Activated CD4-positive, alpha-beta T cell treated with anti-CD3 and anti-CD28 coated beads, Interleukin-2, Interleukin-4, amounts not matched to agents 100 ng/mL and 50 ng/mL, durations not matched to agents 16 hours and 8 hours (primary cell): ENCODE measurements at regions not wholly inside any gene's neighbourhood (a gene's known extent, or its start where the extent isn't known, plus 50 kb on each side); places are given as distances from the start of the nearest gene placed in this dataset.

Experiments used
- DNase-seq: peaks from one replicate; pipeline ENCODE4 v3.0.0-alpha.2; 2020; ENCODE audit warnings: low spot score

DNA sequence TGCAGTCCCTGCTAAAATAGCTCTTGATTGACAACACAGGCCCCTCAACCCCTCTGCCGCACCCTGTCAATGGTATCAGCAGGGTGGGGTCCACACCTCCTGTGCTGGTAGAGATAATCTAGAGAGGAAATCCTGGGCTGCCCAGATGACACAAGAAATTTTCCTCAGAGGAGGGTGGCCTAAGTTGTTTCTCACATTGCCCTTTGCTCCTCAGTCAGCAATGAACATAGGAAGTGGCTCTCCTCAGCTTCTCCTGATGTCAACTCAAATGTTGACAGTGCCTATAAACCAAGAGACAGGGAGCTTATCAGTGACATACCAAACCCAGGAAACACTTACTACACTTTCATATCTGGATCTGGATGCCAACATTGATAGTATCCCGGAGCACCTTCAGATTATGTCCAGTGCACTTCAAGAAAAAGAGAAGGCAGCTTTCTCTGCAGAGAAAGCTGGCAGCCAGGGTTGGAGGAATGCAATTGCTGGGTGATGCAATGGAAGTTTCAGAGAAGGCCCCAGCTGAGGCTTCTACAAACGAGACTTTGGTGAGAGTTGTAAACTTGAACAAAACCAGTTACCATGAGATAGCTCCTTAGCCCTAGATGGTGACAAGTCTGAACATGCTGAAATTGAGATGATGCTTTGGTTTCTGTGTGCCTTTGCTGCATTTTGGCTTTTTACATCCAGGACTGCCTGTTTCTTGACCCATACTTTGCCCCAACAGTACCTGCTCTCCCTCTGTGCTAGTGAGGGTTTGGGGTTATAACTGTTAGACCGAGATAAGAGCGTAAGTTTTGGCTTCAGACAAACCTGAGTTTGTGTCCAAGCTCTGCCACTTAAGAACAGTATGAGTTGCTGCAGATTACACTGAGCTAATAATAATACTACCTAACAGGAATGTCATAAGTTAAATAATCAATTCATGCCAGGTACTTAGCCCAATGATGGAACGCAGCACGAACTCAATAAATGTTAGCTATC is 183.5 kb downstream of the NUAK1 start:
- no peak for DNase-seq

DNA sequence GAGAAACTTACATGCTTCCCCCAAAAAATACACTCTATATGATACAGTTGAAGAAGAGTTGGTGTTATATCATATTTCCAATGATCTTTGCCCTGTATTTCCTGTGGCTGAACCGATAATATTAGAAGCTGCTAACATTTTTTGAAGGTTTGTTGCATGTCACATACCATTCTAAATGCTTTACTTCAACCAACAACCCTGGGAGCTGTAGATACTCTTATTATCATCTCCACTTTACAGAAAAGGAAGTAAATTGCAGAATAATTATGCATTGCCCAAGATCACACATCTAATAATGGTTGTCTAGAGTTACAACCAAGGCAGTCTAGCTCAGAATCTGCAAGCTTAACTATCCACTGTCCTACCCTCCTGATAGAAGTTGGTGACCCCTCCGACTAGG is 182.8 kb downstream of the NUAK1 start:
- no peak for DNase-seq

DNA sequence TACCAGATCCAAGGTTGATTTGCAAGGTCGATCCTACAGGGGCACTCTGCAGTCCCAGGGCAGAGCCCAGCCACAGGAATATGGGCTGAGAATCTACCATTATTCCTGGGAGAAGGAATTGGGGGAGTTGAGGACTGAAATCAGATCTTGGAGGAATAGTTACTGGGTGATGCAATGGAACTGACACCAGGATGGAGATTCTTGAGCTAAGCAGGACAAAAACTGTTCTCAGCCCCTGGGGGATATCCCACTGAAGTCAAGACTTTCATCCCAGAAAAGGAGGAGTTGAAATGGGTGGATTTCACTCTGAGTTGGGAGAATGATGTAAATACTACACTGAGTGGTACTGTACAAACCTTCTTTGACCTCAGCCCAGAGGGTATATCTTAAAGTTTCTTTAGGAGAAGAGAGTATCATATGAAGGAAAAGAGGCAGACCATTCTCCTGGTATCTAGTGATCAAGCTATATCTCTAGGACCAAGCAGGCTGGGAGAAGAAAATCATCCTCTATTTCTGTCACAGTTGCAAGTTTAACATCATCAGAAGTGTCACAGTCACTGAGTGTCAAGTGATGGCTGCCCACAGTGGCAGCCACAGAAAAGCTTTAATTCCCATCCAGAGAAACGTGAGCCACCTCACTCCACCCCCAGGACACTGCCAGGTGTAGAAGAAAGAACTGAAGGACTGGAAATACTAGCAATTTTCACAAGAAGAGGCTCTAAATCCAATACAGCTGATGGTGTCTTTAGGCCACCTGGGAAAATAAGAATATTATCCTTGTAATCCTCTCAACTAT is 181.9 kb downstream of the NUAK1 start:
- DNase-seq: no peak

DNA sequence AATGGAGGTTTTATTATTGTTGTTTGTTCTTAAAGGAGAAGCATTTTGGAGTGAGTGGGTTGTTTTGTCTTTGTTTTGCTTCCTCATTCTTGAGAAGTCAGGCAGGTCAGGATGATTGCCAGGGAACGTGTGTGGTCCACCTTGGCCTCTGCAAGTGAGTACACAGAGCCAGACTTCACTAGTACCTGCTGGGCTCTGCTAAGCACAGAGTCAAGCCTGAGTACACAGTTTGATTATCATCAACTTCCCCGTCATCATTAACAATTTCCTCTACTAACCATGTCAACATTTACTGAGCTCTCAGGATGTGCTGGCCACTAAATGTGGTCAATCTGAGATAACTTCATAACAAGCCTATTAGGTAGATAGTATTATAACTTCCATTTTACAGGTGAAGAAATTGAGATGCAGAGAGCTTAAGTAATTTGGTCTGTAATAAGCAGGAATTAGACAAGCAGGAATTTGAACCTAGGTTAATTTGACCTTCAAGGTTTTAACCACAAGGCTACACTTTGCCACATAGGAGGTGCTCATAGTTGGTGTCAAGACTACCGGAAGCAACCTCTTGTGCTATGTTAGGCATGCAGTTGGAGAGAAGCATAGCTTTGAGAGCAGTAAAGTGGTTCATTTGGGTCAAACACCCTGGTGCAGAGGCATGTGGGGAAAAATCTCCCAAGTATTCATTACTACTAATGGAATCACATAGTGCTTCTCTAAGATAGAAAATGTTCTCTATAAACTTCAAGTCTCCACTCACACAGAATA is 178.3 kb downstream of the NUAK1 start:
- DNase-seq: no peak

DNA sequence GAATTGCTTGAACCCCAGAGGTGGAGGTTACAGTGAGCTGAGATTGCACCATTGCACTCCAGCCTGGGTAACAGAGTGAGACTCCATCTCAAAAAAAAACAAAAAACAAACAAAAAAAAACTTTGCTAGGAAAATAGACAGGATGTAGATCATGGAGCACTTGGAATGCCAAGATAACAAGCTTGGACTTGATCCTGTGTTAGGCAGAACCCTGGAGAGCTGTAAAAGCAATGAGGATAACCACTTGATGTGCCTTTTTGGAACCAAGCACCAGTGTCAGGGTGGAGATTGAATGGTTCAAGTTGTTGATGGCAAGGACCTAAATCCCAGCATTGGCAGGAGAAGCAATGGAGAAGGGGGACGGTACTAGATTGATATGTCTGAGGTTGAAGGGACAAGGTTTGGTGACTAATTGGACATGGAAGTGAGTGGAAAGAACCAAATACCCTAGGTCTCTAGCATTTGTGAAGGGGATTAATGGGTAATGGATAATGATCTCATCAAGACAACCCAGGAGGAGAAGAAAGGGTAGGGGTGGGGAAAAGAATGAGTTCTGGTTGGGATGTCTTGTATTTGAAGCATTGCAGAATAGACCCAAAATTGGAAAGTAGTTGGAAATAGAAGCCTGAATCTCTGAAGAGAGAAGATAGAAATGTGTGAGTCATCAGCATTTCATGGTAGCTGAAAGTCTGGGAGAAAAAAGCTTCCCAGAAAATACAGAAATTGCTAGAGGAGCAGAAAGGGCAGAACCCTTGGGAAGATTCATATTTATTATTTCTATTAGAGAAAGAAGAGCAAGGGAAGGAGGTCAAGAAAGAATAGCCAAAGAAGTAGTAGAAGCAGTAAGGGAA is 176.7 kb downstream of the NUAK1 start:
- no peak for DNase-seq

DNA sequence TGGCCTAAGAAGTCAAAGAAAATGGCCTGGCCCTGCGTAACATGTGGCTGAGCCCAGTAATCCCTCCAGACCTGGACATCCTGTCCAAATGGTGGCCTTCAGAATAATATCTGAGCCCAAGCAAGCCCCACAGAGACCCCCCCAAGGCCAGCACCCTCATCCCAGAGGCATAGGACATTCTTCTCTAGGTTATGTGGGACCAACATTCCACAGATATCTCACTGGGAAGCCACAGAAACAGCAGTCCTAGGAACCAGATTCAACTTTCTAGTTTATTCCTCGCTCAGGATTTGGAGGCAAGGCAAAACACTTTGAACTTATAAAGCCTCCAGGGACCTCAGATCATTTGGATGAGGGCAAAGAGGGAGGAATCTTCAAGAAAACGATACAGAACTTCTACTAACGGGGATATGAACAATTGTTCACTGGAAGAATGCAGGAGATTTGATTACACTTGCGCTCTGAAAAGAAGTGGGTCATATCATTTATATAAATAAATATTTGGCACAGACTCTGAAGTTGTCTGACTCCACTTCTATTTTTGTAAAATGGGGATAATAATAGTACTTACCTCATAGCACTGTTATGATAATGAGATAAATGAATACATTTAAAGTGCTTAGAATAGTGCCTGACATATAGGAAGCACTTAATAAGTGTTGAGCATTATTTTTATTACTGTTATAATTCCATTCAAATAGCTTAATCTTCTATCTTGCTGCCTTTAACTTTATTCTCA is 171.5 kb downstream of the NUAK1 start:
- no peak for DNase-seq

DNA sequence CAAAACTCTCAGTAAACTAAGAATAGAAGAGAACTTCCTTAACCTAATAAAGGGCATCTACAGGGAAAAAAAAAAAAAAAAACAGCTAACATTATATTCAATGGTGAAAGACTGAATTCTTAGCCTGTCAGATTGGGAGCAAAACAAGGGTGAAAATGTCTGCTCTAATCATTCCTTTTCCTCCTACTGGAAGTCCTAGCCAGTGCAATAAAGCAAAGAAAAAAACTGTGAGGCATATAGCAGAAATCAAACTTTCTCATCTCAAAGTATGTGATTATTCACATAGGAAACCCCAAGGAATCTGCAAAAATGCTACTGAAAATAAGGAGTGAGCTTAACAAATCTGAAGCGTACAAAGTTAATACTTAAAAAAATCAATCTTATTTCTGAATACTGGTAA is 170.7 kb downstream of the NUAK1 start:
- no peak for DNase-seq

DNA sequence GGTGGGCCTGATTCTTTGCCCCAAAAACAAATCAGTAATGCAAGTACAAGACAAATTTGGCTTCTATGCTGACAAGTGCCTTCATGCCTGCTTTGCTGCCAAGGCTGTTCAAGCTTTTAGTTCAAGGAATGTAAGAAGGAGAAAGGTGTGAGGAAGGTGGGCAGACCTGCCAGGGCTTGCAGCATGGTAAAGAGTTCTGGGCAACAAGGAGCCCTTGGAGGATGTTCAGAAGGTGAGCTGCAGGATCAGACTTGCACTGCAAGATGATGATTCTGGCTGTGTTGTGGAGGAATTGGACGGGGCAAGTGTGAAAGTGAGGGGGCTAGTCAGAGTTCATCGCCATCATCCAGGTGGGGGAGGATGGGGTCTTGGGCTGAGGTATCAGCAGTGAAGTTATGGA is 167.9 kb downstream of the NUAK1 start:
- no peak for DNase-seq

DNA sequence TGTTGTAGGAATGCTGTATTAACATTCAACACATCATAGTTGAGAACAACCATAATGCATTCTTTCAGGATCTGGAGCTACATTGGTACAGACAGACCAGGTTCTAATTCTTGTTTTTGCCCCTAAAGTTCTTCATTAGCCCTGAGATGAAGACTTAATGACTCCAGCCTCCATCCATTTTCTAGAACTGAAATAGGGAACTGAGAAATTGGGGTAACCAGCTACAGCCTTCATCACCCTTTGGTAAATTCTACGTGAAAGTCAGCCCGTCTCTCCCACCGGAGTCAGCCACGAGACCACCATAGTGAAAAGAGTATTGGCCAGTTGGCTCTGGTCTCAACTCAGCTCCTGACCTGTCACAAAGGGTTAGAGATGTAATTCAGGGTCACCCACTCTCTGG is 164.0 kb downstream of the NUAK1 start:
- DNase-seq: no peak

DNA sequence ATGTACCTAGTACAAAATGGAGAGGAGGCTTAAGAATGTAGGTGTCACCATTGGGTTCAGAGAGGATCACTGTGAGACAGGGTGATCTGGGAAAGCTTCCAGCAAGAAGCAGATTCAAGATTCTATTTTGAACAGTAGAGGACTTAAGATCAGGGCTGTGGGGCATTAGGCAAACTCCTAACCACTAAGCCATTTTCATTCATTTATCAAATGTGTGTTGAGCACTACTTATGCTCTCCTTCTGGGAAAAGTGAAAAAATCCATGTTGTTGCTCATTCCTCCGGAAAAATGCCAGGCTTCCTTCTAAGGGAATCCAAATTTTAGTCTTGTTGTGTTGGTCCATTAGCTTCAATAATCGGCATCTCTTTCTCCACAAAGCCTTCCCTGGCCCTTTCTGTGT is 163.4 kb downstream of the NUAK1 start:
- no peak for DNase-seq

DNA sequence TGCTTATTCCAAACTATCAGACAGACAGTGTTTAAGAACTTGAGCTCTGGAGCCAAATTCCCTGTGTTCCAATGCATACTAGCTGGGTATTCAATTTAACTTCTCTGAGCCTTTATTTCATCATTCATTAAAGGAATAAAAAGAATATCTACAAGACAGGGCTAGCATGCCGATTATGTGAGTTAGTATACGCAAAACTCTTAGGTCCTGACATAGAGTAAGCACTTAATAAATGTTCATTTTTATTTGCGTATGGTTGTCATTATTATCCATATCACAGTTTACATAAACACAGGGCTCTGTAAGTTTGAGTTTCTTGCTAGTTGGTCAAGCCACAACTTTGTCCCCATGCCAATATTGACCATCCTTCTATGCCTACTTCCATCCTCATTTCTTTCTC is 161.5 kb downstream of the NUAK1 start:
- DNase-seq: no peak

DNA sequence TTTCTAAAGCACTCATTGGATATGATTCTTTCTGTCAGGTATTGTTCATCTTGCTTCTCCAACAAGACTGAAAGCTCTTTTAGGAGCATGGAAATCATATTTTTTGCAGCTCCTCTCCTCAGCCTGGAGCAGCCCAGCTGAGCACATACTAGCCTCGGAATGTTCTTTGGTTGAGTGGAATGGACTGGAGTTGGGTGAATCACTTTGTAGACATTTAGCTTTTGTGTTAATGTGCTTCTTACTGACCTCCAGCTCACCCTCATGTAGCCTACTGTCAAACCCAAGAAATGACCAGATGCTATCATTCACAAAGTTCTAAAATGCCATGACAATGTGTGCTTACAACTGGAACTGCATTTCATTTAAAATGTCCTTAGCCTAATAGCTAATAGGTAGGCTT is 161.1 kb downstream of the NUAK1 start:
- no peak for DNase-seq

DNA sequence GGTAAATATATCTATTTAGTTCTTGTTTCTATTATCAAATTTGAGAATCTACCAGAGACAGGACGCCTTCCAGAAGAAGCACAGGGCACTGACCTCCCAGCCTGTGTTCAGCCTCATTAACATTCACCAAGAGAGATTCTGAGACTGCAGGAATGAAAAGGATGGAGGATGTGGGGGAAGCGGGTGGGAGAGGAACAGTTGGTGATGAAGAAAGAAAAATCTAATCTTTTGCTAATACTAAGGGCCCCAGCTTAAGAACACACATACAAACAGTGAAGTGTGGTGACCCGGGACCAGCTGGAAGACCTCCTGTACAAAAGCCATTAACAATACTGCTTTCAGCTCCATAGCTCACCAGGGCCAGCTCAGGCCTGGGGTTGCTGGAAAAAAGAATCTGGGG is 160.5 kb downstream of the NUAK1 start:
- no peak for DNase-seq

DNA sequence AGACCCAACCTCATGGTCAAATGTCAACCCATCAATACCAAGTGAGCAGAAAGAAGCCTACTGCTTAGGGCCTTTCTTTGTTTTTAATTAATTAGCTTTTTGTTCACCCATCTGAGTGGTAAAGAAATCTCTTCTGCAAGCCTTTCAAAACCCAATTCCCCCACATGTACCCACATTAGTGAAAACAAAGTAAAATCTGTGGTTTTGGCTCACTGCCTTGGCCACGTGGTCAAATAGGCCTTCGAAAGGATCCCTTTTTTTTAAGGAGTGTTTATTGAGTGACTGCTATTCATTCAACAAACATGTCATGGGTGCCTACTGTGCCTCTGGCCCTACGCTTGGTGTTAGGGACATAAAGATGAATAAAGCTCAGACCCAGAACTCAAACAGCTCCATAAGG is 160.1 kb downstream of the NUAK1 start:
- no peak for DNase-seq

DNA sequence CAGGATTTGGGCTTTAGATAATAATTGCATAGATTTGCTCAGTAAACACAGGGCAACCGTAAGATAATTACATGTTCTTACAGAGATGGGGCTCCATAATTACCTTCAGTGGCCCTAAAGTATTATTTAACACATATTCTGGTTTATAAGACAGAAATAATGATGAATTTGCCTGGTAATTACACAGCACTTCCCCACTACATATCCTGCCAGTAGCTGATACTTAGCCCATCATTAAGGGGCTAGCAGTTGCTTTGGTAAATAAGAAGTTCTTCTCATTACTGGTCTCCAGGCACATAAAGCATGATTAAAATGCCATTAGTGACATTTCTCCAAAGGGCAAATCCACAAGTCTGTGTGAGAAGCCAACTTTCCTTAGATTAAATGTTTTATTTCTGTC is 158.7 kb downstream of the NUAK1 start:
- DNase-seq: no peak

DNA sequence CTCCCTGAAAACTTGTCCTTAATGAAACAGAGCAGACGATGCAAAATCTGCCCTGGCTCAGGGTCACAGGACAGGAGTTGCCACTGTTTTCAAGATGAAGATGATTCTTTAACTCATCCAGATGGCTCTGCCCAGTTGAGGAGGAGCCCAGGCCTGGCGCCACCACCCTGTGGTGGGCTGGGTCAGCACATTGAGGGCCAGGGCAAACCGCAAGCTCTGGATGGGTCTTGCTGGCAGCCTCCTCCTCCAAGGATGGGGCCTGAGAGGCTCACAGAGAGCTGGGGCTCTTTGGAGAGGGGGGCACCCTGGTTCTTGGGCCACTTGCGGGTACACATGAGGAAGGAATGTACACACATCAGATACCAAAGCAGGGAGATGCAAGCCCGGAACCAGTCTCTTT is 158.2 kb downstream of the NUAK1 start:
- DNase-seq: no peak

DNA sequence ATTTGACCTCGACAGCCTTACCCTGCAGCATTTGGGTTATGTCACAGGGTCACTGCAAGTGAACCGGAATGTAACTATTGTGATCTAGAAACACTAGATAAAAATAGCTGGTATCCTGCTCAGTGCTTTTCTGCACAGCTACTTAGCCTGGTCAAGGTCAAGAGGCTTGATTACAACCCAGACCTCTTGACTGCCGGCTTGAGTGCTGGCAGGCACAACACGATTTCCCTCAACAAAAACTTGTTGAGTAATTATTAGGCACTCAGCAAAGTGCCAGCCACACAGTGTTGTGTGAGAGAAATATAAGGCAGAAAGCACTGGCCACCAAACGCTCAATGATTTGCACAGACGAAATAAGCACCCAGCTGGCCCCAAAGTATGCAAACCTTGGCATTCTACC is 156.7 kb downstream of the NUAK1 start:
- DNase-seq: no peak

DNA sequence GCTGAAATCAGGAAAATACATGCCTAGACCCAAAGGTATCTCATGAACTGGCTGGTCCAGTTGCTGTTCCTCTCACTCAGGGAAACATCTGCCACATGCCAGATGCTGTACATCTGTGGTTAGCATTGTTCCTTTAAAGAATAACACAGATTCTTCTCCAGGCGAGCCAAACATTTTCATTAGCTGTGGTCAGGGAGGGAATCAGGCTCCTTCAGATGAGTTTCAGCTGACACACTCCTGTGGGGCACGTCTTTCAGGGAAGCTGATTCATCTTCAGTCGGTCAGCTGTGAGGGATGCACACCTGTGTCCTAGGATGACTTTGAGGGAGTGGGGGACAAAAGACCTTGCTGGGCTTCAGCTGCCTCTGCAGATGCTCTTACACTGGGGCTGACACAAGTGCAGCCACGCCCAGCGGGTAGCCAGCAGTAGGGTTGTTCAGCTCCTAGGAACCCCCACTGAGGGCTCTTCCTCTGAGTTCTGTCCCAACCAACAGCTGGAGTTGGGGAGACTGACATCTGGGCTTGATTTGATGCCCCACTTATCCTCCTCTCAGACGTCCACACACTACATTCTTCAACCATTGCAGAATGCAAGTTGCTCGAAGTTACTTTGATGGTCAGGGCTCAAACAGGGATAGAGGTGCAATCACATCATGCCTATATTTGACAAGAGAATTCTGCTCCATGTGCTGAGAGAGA is 155.0 kb downstream of the NUAK1 start:
- no peak for DNase-seq

DNA sequence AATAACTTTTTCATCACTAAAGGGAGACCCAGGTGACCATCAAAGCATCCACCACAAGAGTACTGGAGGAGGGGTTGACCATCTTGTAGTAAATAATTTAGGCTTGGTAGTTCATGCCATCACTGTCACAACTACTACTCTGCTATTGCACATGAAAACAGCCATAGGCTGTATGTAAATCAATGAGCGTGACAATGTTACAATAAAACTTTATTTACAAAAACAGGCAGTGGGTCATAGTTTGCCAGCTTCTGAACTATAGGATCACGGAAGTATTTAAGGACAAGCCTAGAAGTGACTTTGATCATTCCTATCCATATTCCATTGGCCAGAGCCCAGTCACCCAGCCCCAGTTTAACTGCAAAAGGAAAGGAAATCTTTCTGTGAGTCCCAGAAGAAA is 153.4 kb downstream of the NUAK1 start:
- no peak for DNase-seq
